SU-DHL-6 (cell line): ENCODE measurements at regions not wholly inside any gene's neighbourhood (a gene's known extent, or its start where the extent isn't known, plus 50 kb on each side); places are given as distances from the start of the nearest gene placed in this dataset.
"Not testable (repeated sequence)": the region's sequence is repeated elsewhere in the genome, so short reads cannot be mapped to it uniquely, and the experiment has no call there.

Source experiments
- H2AFZ ChIP-seq: fragments of 200-600 bp; sonication (generic); 2 replicates; pipeline ENCODE4 v1.6.1; 2014; ENCODE audit warnings: low read depth, mild to moderate bottlenecking, moderate library complexity, mixed read lengths, antibody characterized with exemption, low read length; ENCODE audit not compliant: severe bottlenecking
- H3F3A ChIP-seq: fragments of 200-600 bp; shearing (Covaris generic); 2 replicates; pipeline ENCODE4 v1.6.0; 2016; ENCODE audit warnings: antibody characterized with exemption, mild to moderate bottlenecking; ENCODE audit not compliant: insufficient read depth
- H3K27ac ChIP-seq: fragments of 200-600 bp; sonication (generic); 2 replicates; pipeline ENCODE4 v1.5.1; 2016; ENCODE audit warnings: low read depth, mild to moderate bottlenecking, low read length, moderate library complexity, mixed read lengths
- H3K27me3 ChIP-seq: fragments of 200-600 bp; sonication (generic), shearing (Covaris generic); 2 replicates; pipeline ENCODE4 v1.6.0; 2014; ENCODE audit warnings: mild to moderate bottlenecking, low read length
- H3K36me3 ChIP-seq: fragments of 200-600 bp; sonication (generic); 2 replicates; pipeline ENCODE4 v1.6.1; 2014; ENCODE audit warnings: mild to moderate bottlenecking, low read length, mixed read lengths
- H3K4me2 ChIP-seq: fragments of 300-600, 200-600 bp; shearing (Covaris generic), sonication (generic); 2 replicates; pipeline ENCODE4 v1.6.0; 2014; ENCODE audit warnings: low read length, low read depth, mild to moderate bottlenecking; ENCODE audit not compliant: poor library complexity, severe bottlenecking
- H3K4me3 ChIP-seq: fragments of 200-600 bp; sonication (generic); 2 replicates; pipeline ENCODE4 v1.5.1; 2014; ENCODE audit warnings: antibody characterized with exemption, low read length, mild to moderate bottlenecking, mixed read lengths; ENCODE audit not compliant: insufficient read depth, poor library complexity, severe bottlenecking
- H3K79me2 ChIP-seq: fragments of 200-600 bp; sonication (generic); 2 replicates; pipeline ENCODE4 v1.6.1; 2014; ENCODE audit warnings: mild to moderate bottlenecking, low read length, moderate library complexity; ENCODE audit not compliant: insufficient read depth
- H3K9ac ChIP-seq: fragments of 200-600 bp; sonication (generic); 2 replicates; pipeline ENCODE4 v1.7.0; 2014; ENCODE audit warnings: mild to moderate bottlenecking, low read length
- H3K9me2 ChIP-seq: fragments of 200-600 bp; sonication (generic); replicated peaks from 2 replicates; pipeline ENCODE4 v1.6.1; 2014; ENCODE audit warnings: low read length; ENCODE audit not compliant: insufficient read depth
- H3K9me3 ChIP-seq: fragments of 200-600 bp; sonication (generic); 2 replicates; pipeline ENCODE4 v1.6.1; 2014; ENCODE audit warnings: low read length, mixed read lengths; ENCODE audit not compliant: insufficient read depth
- H4K20me1 ChIP-seq: fragments of 200-600 bp; sonication (generic); 2 replicates; pipeline ENCODE4 v1.6.1; 2014; ENCODE audit warnings: low read depth, mild to moderate bottlenecking, antibody characterized with exemption, low read length, moderate library complexity, mixed read lengths
- EZH2phosphoT487 ChIP-seq: fragments of 200-600 bp; sonication (generic), shearing (Covaris generic); conservative IDR thresholded peaks from 2 replicates; pipeline ENCODE4 v1.6.1; 2018; ENCODE audit warnings: mild to moderate bottlenecking, antibody characterized with exemption, low read length, moderate library complexity, mixed read lengths
- TF ChIP-seq, protein P1 (sequence below): fragments of 200-600 bp; sonication (generic); IDR thresholded peaks from one replicate; pipeline ENCODE4 v1.5.1; 2017; ENCODE audit warnings: antibody characterized with exemption, mild to moderate bottlenecking, low read length, moderate library complexity; ENCODE audit not compliant: insufficient read depth, poor library complexity, severe bottlenecking

- H3K27ac ChIP-seq: no peak overlapping the region
- TF ChIP-seq, protein P1, sequence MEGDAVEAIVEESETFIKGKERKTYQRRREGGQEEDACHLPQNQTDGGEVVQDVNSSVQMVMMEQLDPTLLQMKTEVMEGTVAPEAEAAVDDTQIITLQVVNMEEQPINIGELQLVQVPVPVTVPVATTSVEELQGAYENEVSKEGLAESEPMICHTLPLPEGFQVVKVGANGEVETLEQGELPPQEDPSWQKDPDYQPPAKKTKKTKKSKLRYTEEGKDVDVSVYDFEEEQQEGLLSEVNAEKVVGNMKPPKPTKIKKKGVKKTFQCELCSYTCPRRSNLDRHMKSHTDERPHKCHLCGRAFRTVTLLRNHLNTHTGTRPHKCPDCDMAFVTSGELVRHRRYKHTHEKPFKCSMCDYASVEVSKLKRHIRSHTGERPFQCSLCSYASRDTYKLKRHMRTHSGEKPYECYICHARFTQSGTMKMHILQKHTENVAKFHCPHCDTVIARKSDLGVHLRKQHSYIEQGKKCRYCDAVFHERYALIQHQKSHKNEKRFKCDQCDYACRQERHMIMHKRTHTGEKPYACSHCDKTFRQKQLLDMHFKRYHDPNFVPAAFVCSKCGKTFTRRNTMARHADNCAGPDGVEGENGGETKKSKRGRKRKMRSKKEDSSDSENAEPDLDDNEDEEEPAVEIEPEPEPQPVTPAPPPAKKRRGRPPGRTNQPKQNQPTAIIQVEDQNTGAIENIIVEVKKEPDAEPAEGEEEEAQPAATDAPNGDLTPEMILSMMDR: peak; percentile 11
- TF ChIP-seq EZH2phosphoT487: no peak
- H3K79me2 ChIP-seq: no peaks in the 10 kb centered on the region
- no peaks in the 10 kb centered on the region for H3K9me2 ChIP-seq
- no peak overlapping the region for H3K4me3 ChIP-seq
- no peaks in the 10 kb centered on the region for H3K9me3 ChIP-seq
- no peaks in the 10 kb centered on the region for H3K36me3 ChIP-seq
- no peaks in the 10 kb centered on the region for H3F3A ChIP-seq
- H3K27me3 ChIP-seq: no peaks in the 10 kb centered on the region
- no peaks in the 10 kb centered on the region for H4K20me1 ChIP-seq
- H3K4me2 ChIP-seq: no peak overlapping the region
- H2AFZ ChIP-seq: no peak overlapping the region
- H3K9ac ChIP-seq: no peak overlapping the region
These were observed 163.0 kb upstream of the PPP1R3A start for GRCh38 chr7:114081606-114082425.

- not testable (repeated sequence) for H3K9me3 ChIP-seq, H3K9me2 ChIP-seq, H3K9ac ChIP-seq, H2AFZ ChIP-seq, H3K27ac ChIP-seq, H3K4me2 ChIP-seq, H3K4me3 ChIP-seq, H3K27me3 ChIP-seq, H3F3A ChIP-seq, H4K20me1 ChIP-seq, H3K79me2 ChIP-seq, H3K36me3 ChIP-seq
These were observed 158.3 kb upstream of the PPP1R3A start for GRCh38 chr7:114077158-114077524.

GRCh38 chr7:114076392-114077157 is 157.8 kb upstream of the PPP1R3A start:
- not testable (repeated sequence) for H3K4me3 ChIP-seq, H3K27ac ChIP-seq, H3F3A ChIP-seq, H3K27me3 ChIP-seq, H3K36me3 ChIP-seq, H3K9me3 ChIP-seq, H3K4me2 ChIP-seq, H3K9ac ChIP-seq, H3K9me2 ChIP-seq, H2AFZ ChIP-seq, H3K79me2 ChIP-seq, H4K20me1 ChIP-seq

- no peak overlapping the region for H2AFZ ChIP-seq
- H3K36me3 ChIP-seq: no peaks in the 10 kb centered on the region
- no peaks in the 10 kb centered on the region for H3K79me2 ChIP-seq
- H3K4me2 ChIP-seq: no peak overlapping the region
- TF ChIP-seq EZH2phosphoT487: no peak
- TF ChIP-seq, protein P1: no peak
- no peak overlapping the region for H3K4me3 ChIP-seq
- no peak overlapping the region for H3K9ac ChIP-seq
- no peaks in the 10 kb centered on the region for H4K20me1 ChIP-seq
- no peak overlapping the region for H3K27ac ChIP-seq
- no peaks in the 10 kb centered on the region for H3K27me3 ChIP-seq
- H3F3A ChIP-seq: no peaks in the 10 kb centered on the region
- H3K9me3 ChIP-seq: no peaks in the 10 kb centered on the region
- H3K9me2 ChIP-seq: no peaks in the 10 kb centered on the region
These were observed 154.9 kb upstream of the PPP1R3A start for GRCh38 chr7:114073701-114074100.
